GF-D8 (cell line): ENCODE measurements at regions not wholly inside any gene's neighbourhood (a gene's known extent, or its start where the extent isn't known, plus 50 kb on each side); places are given as distances from the start of the nearest gene placed in this dataset.

Experiments
- DNase-seq: peaks from one replicate; lab custom pipeline; 2025; lab: John Stamatoyannopoulos, UW

- DNase-seq = no peak
These were observed 323.6 kb downstream of the NFIB start for GRCh38 chr9:13990331-13990730.

GRCh38 chr9:13988944-13989343, 325.0 kb downstream of the NFIB start:
- DNase-seq = no peak

- DNase-seq = no peak
These were observed 330.3 kb downstream of the NFIB start for GRCh38 chr9:13983607-13984006.

GRCh38 chr9:13979941-13980318, 334.0 kb downstream of the NFIB start:
- no peak for DNase-seq

- no peak for DNase-seq
These were observed 338.2 kb downstream of the NFIB start for GRCh38 chr9:13975611-13976290.

- DNase-seq = no peak
These were observed 339.1 kb downstream of the NFIB start for GRCh38 chr9:13974891-13975290.

GRCh38 chr9:13971966-13972655, 341.8 kb downstream of the NFIB start:
- DNase-seq = no peak

- DNase-seq = no peak
These were observed 342.5 kb downstream of the NFIB start for GRCh38 chr9:13971415-13971814.

- DNase-seq = no peak
These were observed 343.5 kb downstream of the NFIB start for GRCh38 chr9:13970426-13970825.

- DNase-seq = no peak
These were observed 343.9 kb downstream of the NFIB start for GRCh38 chr9:13970018-13970417.

- no peak for DNase-seq
These were observed 346.5 kb downstream of the NFIB start for GRCh38 chr9:13967438-13967837.

GRCh38 chr9:13967011-13967410, 346.9 kb downstream of the NFIB start:
- DNase-seq = no peak

GRCh38 chr9:13963005-13963653, 350.8 kb downstream of the NFIB start:
- no peak for DNase-seq

- no peak for DNase-seq
These were observed 351.9 kb downstream of the NFIB start for GRCh38 chr9:13962006-13962405.

GRCh38 chr9:13960011-13960765, 353.8 kb downstream of the NFIB start:
- DNase-seq = no peak

- no peak for DNase-seq
These were observed 355.3 kb downstream of the NFIB start for GRCh38 chr9:13958672-13959071.

GRCh38 chr9:13957089-13957488, 356.9 kb downstream of the NFIB start:
- DNase-seq = no peak

GRCh38 chr9:13956107-13956506, 357.8 kb downstream of the NFIB start:
- DNase-seq = no peak

GRCh38 chr9:13952906-13953305, 361.0 kb downstream of the NFIB start:
- no peak for DNase-seq

GRCh38 chr9:13948037-13948436, 365.9 kb downstream of the NFIB start:
- DNase-seq = no peak

GRCh38 chr9:13943176-13943575, 370.8 kb downstream of the NFIB start:
- DNase-seq = no peak

GRCh38 chr9:13942695-13943094, 371.2 kb downstream of the NFIB start:
- DNase-seq = no peak

GRCh38 chr9:13942201-13942600, 371.7 kb downstream of the NFIB start:
- DNase-seq = no peak
